GF-D8 (cell line): ENCODE measurements at regions not wholly inside any gene's neighbourhood (a gene's known extent, or its start where the extent isn't known, plus 50 kb on each side); places are given as distances from the start of the nearest gene placed in this dataset.
"Not testable (repeated sequence)": the region's sequence is repeated elsewhere in the genome, so short reads cannot be mapped to it uniquely, and the experiment has no call there.

Source experiments
- DNase-seq: peaks from one replicate; lab custom pipeline; 2025; lab: John Stamatoyannopoulos, UW

- no peak for DNase-seq
These were observed 50.2 kb upstream of the FAM174B start for GRCh38 chr15:92705764-92706163.

- DNase-seq = no peak
These were observed 50.6 kb upstream of the FAM174B start for GRCh38 chr15:92706201-92706600.

- DNase-seq = no peak
These were observed 52.4 kb upstream of the FAM174B start for GRCh38 chr15:92707880-92708551.

GRCh38 chr15:92708635-92709034, 53.1 kb upstream of the FAM174B start:
- no peak for DNase-seq

- DNase-seq = no peak
These were observed 53.7 kb upstream of the FAM174B start for GRCh38 chr15:92709110-92709790.

- no peak for DNase-seq
These were observed 55.9 kb upstream of the FAM174B start for GRCh38 chr15:92711457-92711831.

GRCh38 chr15:92714077-92714476, 58.5 kb upstream of the FAM174B start:
- no peak for DNase-seq

- DNase-seq = no peak
These were observed 59.2 kb upstream of the FAM174B start for GRCh38 chr15:92714477-92715401.

- DNase-seq = no peak
These were observed 60.2 kb upstream of the FAM174B start for GRCh38 chr15:92715758-92716157.

GRCh38 chr15:92719021-92719420, 63.4 kb upstream of the FAM174B start:
- DNase-seq = no peak

GRCh38 chr15:92724144-92724543, 68.6 kb upstream of the FAM174B start:
- no peak for DNase-seq

GRCh38 chr15:92725171-92725570, 69.6 kb upstream of the FAM174B start:
- DNase-seq = no peak

- no peak for DNase-seq
These were observed 72.7 kb upstream of the FAM174B start for GRCh38 chr15:92728266-92728665.

- DNase-seq = no peak
These were observed 77.7 kb upstream of the FAM174B start for GRCh38 chr15:92733090-92733933.

GRCh38 chr15:92733934-92734521, 78.5 kb upstream of the FAM174B start:
- no peak for DNase-seq

GRCh38 chr15:92739246-92739645, 83.7 kb upstream of the FAM174B start:
- not testable (repeated sequence) for DNase-seq

GRCh38 chr15:92745845-92746271, 90.3 kb upstream of the FAM174B start:
- DNase-seq = no peak

- DNase-seq = no peak
These were observed 91.5 kb upstream of the FAM174B start for GRCh38 chr15:92747047-92747446.

GRCh38 chr15:92749216-92749615, 93.6 kb upstream of the FAM174B start:
- DNase-seq = no peak

- DNase-seq = no peak
These were observed 94.4 kb upstream of the FAM174B start for GRCh38 chr15:92749946-92750345.

GRCh38 chr15:92751528-92751927, 96.0 kb upstream of the FAM174B start:
- DNase-seq = no peak
